HG02678 (cell line): ENCODE measurements at regions not wholly inside any gene's neighbourhood (a gene's known extent, or its start where the extent isn't known, plus 50 kb on each side); places are given as distances from the start of the nearest gene placed in this dataset.
A peak's percentile ranks its signal among the peaks of the same experiment; 100 is the strongest.

Source experiments
- ATAC-seq: cut with Tn5 transposase; IDR thresholded peaks from one replicate; pipeline ENCODE4 v1.9.1; 2021; ENCODE audit warnings: mild to moderate bottlenecking, moderate library complexity; ENCODE audit not compliant: unreplicated experiment

GRCh38 chr2:150138587-150138986 is 348.9 kb downstream of the RND3 start:
- ATAC-seq = no peak

- ATAC-seq = no peak
These were observed 350.0 kb downstream of the RND3 start for GRCh38 chr2:150137338-150138069.

- no peak for ATAC-seq
These were observed 350.6 kb downstream of the RND3 start for GRCh38 chr2:150136893-150137292.

GRCh38 chr2:150136401-150136800 is 351.1 kb downstream of the RND3 start:
- ATAC-seq = no peak

GRCh38 chr2:150135223-150135883 is 352.1 kb downstream of the RND3 start:
- no peak for ATAC-seq

GRCh38 chr2:150134223-150134857 is 353.1 kb downstream of the RND3 start:
- ATAC-seq = no peak

GRCh38 chr2:150133623-150134022 is 353.8 kb downstream of the RND3 start:
- peak; percentile 80 for ATAC-seq

- ATAC-seq = no peak
These were observed 357.4 kb downstream of the RND3 start for GRCh38 chr2:150129921-150130575.

GRCh38 chr2:150127995-150128394 is 359.5 kb downstream of the RND3 start:
- ATAC-seq = no peak

GRCh38 chr2:150127346-150127990 is 360.0 kb downstream of the RND3 start:
- no peak for ATAC-seq

GRCh38 chr2:150126839-150127238 is 360.6 kb downstream of the RND3 start:
- no peak for ATAC-seq

GRCh38 chr2:150126143-150126740 is 361.2 kb downstream of the RND3 start:
- ATAC-seq = no peak

- no peak for ATAC-seq
These were observed 361.8 kb downstream of the RND3 start for GRCh38 chr2:150125708-150126107.

- ATAC-seq = no peak
These were observed 362.3 kb downstream of the RND3 start for GRCh38 chr2:150125188-150125587.

GRCh38 chr2:150124739-150125138 is 362.7 kb downstream of the RND3 start:
- ATAC-seq = no peak

- ATAC-seq = no peak
These were observed 364.4 kb downstream of the RND3 start for GRCh38 chr2:150122871-150123613.

GRCh38 chr2:150122156-150122555 is 365.3 kb downstream of the RND3 start:
- no peak for ATAC-seq

GRCh38 chr2:150120326-150120955 is 367.0 kb downstream of the RND3 start:
- no peak for ATAC-seq

GRCh38 chr2:150119819-150120218 is 367.6 kb downstream of the RND3 start:
- no peak for ATAC-seq
